Epidermal melanocyte (primary cell): ENCODE measurements at regions not wholly inside any gene's neighbourhood (a gene's known extent, or its start where the extent isn't known, plus 50 kb on each side); places are given as distances from the start of the nearest gene placed in this dataset.

Source experiments
- DNase-seq: peaks from one replicate; pipeline ENCODE4 v3.0.0; 2011; ENCODE audit warnings: low spot score; ENCODE audit not compliant: insufficient read length

DNA sequence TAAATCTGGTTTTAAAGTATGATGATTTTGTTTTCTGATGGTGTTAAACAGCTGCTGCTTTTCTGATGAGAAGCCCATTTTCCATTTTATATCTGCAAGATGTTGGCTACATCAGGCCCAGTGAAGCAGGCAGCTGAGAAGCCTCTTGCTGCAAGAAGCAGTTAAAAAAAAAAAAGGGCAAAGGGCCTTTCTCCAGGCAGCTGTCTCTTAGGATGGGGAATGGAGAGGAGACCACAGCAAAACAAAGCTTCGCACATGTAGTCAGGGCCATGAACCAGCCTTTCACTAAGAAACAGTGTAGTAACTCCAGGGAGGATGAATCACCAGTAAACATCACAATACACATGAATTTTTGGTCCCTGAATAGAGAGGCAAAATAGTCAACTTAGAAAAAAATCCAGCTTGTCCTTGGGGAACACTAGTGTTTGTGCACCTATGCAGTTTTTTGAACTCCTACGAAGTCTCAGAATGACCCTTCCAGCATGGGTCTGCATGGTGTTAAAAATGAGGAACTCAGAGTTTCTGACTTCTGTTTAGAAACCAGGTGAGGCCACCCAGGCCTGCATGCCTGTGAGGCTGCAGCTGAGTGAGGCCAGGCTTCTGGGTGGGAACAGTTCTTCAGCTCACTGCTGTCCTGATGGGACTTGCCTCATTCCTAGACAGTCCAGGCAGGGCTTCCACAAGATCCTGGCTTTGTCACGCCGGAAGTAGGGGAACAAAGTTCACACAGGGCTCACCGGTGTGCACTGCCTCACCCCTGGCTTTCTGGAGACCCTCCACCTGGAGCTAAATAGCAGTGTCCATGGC lies 518.7 kb downstream of the MCTP2 start:
- no peak for DNase-seq

DNA sequence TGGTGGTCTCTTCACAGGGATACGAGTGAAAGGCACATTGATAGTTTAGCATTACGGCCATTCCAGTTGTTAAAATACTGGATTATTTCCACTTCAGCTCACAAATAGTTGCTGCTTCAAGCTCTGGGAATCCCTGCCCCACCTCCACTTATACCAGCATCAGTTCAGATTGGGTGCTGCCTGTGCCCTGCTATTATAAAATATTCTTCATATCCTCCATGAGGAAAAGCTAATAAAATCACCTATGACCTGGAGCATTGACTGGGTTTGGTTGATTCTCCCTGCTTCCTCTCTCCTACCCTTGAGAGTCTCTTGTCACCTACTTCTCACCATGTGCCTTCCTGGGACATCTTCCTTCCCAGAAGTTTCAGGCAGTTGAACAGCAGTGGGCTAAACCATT lies 529.0 kb downstream of the MCTP2 start:
- no peak for DNase-seq

DNA sequence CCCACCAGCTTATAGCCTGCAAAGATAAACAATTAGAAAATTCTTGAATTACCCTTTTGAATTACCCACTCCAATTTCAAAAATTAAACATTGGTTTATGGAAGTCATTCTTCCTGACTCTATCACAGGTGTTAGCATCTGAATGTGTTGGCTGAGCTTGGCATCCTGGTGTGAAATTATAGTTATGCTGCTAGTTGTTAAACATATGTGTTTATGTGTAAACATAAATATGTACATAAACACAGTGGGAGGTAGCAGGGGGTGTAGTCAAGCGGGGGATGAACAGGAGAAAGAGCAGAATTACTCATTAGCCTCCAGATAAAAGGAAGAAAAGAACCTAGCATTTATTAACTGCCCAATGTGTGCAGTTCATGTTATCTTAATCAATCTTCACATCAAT lies 530.2 kb downstream of the MCTP2 start:
- no peak for DNase-seq

DNA sequence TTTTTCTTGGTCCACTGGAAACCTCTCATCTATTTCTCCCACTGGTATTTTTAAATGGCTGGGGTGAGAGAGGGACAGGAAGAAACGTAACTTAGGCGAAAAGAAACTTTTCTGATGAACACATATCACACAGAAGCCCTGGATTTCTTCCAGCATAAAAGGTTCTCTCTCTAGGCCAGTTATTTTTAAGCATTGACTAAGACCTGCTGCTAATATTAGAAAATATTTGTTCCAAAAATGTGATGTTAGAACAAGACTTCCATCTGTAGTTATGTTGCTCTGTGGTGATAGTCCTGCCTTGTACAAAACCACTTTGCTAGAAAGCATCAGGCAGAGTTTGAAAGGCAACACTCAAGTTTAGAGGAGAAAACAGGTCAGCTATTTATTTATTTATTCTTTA lies 537.7 kb downstream of the MCTP2 start:
- no peak for DNase-seq

DNA sequence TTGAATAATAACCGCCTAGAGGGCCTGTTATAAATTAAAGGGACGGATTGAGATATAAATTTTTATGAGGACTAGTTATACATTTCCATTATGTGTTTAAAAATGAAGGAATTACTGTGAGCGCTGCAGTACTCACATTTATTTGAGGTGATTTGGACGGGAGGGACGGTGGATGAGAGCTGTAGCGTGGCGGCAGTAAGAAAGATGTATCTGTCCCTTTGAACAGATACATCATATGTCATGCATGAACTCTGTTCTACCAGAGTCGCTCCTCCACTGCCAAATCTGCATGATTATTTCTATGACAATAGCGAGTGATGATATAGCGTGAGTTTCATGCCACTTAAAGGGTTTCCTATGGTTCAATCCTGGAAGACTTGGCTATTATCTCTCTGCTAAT lies 538.8 kb downstream of the MCTP2 start:
- DNase-seq, result no peak

DNA sequence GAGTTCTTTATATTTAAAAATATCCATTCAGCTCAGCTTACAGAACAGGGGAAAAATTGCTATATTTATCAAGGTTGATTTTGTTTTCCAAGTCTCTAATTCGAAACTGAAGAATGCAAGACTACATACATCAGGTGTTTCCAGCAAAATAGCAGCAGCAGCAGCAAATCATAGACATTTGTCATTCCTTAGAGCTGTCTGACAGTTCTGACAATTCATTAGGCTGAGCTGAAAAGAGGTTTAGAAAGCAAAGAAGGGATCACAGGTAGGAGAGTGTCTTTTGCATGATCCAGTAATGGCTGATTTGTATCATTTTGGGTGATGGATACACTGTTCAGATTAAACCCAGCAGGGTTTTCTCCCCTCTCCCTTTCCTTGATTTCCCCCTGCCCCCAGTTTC lies 545.7 kb downstream of the MCTP2 start:
- no peak for DNase-seq

DNA sequence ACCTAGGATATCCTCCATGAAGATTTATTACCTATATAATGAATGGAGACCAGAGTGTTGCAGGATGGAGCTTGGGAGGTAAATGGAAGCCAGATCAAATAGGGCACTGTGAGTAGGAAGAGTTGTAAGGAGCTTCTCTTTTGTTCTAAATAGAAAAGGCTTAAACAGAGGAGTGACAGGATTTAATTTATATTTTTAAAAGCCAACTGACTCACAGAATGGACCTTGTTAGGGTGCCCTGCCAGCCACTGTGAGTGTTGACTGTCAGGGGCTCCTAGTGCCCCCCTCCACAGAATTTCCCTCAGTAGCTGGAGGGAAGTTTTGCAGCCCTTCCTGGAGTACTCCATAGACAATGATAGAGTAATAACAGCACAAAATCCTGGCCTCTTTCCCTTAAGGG lies 547.5 kb downstream of the MCTP2 start:
- DNase-seq, result no peak

DNA sequence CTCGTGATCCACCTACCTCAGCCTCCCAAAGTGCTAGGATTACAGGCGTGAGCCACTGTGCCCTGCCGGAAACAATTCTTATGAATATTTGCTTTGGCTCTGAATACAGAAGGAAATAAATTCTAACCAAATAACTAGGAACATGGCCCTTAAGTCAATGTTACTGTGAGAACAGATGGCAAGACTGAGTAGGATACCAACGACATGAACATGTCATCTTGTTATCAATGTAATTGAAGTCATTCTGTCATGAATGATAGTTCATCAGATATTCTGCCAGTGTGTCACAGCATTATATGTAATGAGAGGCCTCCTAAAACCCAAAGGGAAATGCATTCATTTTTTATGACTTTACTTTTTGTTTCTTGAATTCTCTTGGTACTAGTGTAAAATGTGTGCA lies 548.8 kb downstream of the MCTP2 start:
- DNase-seq, result no peak

DNA sequence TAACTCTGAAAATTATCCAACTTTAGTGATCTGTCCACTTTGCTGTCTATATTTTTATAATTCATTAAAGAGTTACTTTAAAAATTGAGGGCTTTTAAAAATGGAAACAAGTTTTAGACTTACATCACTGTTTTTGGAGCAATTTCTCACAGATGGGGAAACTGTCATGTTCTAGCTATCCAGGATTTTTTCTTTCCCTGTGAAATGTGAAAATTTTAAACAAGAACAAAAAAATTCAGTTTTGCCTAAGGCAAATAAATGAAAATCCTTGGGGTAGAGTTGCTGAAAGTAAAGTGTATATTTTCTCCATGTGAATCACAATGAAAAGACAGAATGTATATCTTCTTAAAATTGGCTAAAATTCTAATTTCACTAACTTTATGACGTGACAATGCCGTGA lies 553.7 kb downstream of the MCTP2 start:
- DNase-seq, result no peak

DNA sequence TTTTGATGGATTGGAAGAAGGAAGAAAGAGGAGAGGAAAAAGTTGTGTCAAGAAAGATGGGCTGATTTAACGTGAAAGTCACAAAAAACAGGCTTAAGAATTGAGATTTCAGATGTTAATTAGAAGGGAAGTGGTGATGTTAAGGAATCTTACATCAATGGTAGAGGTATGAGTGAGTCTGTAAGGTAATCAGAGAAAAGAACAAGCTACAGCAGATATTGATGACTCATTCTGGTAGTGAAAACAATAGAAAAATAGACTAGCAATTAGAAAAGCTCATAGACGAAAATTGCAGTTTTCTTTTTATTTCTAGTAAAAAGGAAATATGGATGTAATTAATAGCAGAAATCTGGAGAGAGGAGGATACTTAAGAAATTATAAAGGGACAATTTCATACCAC lies 559.6 kb downstream of the MCTP2 start:
- no peak for DNase-seq

DNA sequence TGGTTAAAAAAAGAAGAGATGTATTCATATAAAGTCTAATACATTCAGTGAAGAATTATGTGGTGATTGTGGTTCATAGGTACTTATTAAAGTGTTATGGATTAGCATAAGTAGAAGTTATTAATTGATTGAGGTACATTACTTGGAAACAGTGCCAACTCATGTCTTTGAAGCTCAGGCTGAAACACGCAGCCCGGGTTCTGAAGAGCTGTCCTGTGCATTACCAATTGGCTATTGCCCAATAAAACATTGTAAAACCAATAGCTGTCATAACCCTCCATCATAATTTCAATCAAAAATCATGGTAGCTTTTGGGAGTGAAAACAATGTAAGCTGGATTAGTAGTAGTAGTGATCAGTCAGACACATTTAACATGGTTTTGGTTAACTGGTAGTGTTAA lies 560.1 kb downstream of the MCTP2 start:
- no peak for DNase-seq

DNA sequence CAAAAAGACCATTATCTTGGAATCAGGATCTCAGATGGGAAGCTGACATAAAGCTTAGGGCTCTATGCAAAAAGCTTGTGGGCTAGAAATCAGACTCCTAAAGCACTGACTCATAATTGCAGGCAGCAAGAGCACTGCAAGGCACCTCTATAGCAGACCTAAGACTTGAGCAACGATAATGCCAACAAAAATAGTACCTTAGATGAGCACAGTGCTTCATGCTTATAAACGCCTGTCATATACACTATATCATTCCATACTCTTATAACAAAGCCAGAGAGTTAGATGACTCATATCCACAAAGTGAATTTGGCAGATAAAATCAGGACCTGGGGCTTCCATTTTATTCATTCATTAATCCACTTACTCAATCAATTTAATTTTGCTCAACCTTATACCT lies 560.8 kb downstream of the MCTP2 start:
- no peak for DNase-seq

DNA sequence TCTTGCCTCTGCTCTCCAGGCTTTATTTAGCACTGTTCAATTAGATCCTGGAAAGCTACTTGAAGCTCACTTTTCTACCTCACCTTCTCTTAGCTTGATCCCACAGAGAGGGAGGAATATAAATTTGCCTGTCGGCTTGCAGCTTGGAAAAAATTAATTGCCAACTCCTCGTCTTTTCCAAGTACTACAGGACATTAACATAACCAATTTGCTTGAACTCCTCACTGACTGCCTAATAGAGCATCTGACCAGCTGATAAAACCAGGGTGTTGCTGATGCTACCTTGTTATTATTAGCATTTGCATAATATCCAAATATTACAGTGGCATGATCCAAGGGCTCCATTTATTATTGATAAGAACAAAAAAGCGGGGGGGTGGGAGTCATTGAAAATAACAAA lies 561.8 kb downstream of the MCTP2 start:
- DNase-seq, result no peak

DNA sequence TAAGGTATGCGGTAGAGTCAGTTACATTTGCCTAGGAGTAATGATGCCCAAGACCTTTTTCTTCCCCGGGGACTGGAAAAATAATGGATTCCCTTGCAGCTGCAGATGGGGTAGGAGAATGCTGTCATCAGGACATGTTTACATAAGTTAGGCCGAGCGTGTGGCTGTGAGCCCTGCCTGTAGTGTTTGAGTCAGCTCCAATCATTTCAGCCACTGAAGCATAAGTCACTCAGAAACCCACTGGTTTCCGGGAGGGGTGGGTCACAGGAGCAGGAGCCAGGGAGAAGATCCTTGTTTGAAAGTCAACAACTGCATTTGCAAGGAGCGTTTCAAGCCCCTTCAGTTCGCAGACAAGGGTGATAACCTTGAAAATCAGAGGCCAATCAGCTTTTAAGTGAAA lies 562.3 kb downstream of the MCTP2 start:
- no peak for DNase-seq

DNA sequence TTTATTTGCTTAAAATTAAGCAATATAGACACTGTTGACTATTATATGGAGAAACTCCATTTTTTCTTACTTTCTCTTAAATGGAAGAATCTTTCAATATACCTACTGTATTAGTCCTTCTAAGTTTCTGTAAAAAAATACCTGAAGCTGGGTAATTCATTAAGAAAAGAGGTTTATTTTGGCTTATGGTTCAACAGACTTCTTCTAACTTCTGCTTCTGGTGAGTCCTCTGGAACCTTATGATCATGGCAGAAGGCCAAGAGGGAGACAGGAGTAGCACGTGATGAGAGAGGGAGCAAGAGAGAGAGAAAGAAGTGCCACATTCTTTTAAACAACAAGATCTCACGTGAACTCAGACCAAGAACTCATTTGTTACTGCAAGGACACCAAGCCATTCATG lies 573.3 kb downstream of the MCTP2 start:
- no peak for DNase-seq

DNA sequence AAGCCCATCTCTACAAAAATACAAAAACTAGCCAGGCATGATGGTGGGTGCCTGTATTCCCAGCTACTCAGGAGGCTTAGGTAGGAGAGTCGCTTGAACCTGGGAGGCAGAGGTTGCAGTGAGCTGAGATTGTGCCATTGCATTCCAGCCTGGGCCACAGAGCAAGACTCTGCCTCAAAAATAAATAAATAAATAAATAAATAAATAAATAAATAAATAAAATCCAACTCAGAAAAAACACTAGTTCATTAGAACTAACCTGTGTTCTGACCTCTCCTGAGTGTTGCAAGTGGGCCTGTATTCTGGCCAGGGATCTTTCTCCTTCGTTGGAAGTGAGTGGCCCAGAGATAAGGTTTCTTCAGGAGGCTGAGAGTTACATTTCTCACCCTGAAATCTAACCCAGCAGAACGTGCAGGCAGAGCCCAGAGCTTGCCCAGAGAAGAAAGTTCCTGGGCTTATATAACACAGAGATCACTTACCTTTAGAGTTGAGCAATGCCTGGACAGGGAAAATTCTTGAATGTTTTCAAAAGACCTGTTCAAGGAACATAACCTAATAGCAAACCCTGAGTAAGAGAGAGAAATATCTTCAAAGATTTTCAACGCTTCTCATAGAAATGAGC lies 583.9 kb downstream of the MCTP2 start:
- DNase-seq, result no peak

DNA sequence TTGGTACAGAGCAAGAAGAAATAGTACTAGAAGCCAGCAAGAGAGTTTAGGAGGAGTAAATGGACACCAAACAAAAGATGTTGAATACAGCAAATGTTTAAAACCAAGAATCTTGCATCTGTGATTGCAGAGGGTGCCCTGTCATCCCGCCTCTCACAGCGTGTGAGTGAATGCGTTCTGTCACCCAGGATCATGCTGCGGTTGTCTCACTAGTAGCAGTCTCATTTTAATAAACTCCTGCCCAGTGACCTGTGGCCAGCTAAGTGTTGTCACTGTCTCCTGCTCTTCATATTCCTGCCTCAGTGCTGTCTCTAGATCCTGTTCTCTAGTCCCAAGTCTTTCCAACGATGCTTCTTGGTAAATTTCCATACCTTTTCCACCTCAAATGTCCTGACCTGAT lies 584.6 kb downstream of the MCTP2 start:
- no peak for DNase-seq

DNA sequence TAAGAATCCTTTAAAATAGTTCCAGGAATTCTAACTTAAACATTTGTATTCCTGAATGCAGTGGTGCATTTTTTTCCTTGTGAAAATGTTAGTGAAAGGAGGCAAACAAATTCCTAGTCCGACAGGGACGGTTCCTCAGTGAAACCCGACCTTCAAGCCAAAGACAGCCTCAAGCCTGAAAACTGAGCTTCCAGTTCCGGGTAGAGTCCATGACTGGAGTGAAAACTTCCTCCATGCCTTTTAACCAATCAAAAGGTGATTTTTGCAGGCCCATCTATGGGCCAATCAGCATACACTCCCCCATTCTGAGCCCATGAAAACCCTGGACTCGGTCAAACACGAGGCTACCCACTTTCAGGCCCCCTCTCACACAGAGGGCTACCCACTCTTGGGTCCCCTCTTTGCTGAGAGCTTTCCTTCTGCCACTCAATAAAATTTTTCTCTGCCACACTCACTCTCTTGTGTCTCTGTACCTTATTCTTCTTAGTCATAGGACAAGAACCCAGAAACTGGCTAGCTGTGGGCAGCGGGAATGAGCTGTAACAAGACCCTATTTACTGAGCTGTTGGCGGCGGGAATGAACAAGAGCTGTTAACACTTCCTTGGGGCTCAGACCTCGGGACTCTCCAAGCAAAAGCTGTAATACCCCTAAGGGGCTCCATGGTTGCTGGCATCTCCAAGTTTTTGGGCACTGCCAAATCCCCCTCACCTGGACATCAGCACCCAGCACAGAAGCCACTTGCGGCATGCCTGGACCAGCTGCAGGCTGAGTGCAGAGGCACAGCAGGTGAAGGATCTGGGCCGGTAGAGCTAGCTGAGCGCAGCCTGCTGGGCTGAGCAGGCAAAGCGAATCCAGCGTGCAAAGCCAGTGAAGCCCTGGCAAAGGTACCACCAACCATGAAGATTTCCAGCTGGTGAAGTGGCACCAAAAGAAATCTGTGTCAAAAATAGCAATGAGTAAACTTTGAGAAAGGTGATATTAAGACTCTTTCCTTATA lies 598.8 kb downstream of the MCTP2 start:
- DNase-seq, result no peak

DNA sequence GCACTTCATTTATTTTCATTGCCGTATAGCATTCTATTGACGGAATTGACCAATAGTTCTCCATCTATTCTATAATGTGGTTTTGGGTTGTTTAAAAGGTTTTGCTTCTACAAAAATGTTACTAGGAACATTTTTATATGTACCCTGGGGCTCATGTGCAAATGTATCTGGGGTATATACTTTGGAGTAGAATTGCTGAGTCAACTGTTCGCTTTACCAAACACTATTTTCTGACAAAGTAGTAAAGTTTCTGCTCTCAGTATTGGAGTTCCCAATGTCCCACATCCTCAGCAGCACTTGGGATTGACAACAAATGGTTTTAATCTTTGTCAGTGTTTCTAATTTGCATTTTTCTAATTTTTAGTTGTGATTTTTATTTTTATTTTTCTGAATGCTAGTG lies 602.6 kb downstream of the MCTP2 start:
- no peak for DNase-seq

DNA sequence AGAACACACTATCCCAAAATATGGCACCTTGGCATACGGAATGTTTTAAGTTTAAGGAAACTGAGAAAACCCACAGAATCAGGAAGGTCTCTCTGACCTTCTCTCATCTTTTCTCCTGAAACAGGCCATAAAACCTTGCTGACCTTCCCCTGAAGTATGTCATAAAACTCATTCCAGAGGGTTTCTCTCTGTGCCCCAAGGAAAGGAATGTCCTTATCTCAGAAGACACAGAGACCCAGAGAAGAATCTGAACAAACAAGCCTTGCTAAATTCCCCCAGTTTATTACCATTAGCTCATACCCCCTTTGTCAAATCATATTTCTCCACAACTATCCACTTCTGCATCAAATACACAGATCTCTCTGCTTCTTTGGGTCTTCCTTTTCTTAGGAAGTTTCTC lies 603.1 kb downstream of the MCTP2 start:
- DNase-seq, result no peak

DNA sequence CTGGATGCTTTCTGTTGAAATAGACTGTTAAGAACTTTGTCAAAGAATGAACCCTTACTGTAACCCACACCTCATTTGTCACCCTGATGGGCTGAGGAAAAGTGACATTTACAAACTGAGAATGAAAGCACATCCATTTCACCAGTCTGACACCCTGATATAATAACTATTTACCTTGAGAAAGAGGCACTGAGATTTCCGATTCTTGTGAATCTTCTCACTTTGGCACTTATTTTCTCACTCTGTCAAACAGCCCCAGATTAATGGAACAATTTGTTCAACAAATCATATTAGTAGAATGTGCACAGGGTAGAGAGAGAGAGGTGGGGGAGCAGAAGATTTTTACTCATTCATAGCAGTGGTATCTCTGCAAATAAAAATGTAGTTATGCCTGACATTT lies 606.9 kb downstream of the MCTP2 start:
- DNase-seq, result no peak
